Lower leg skin (tissue), 4 donors: ENCODE measurements at regions not wholly inside any gene's neighbourhood (a gene's known extent, or its start where the extent isn't known, plus 50 kb on each side); places are given as distances from the start of the nearest gene placed in this dataset.

Source experiments
- DNase-seq, 2 donors: peaks; one replicate each; pipeline ENCODE4 v3.0.0-alpha.2; 2019; ENCODE audit warnings: low spot score in 2 of 2
- H3K4me3 ChIP-seq: fragments of 200-600 bp; sonication (generic); 2 replicates; pipeline ENCODE4 v1.5.1; 2017; ENCODE audit warnings: mild to moderate bottlenecking, low read depth; ENCODE audit not compliant: poor library complexity, severe bottlenecking
- POLR2A ChIP-seq, 2 donors: fragments of 450-650 bp; IDR thresholded peaks; one replicate each; pipeline ENCODE4 v1.6.1; 2016 to 2017; ENCODE audit warnings: antibody characterized with exemption in 2 of 2, mild to moderate bottlenecking in 1 of 2, moderate library complexity in 1 of 2
- WGBS, 2 donors: methylation state at CpG; one replicate each; pipeline ENCODE4 v1.1.5; 2018; 5-methylcytosine and 5-hydroxymethylcytosine counted together
- intact Hi-C: fragments of 100-400 bp; cut with DNase I; formaldehyde crosslinking; loops from one replicate; pipeline ENCODE4 v1.15.0; 2023; ENCODE audit warnings: low total_unique reads
- TF ChIP-seq, protein P1 (sequence below), 3 donors: fragments of 450-650 bp; IDR thresholded peaks; one replicate each; pipeline ENCODE4 v1.5.1; 2016; ENCODE audit warnings: antibody characterized with exemption in 3 of 3, mild to moderate bottlenecking in 3 of 3, moderate library complexity in 2 of 3

- no peak for TF ChIP-seq POLR2A (IDR thresholded peaks at IDR 0.05)
- TF ChIP-seq, protein P1, sequence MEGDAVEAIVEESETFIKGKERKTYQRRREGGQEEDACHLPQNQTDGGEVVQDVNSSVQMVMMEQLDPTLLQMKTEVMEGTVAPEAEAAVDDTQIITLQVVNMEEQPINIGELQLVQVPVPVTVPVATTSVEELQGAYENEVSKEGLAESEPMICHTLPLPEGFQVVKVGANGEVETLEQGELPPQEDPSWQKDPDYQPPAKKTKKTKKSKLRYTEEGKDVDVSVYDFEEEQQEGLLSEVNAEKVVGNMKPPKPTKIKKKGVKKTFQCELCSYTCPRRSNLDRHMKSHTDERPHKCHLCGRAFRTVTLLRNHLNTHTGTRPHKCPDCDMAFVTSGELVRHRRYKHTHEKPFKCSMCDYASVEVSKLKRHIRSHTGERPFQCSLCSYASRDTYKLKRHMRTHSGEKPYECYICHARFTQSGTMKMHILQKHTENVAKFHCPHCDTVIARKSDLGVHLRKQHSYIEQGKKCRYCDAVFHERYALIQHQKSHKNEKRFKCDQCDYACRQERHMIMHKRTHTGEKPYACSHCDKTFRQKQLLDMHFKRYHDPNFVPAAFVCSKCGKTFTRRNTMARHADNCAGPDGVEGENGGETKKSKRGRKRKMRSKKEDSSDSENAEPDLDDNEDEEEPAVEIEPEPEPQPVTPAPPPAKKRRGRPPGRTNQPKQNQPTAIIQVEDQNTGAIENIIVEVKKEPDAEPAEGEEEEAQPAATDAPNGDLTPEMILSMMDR (IDR thresholded peaks at IDR 0.05) = no peak
- intact Hi-C loops = no loop called here
- DNase-seq = no peak
- no peak overlapping the region for H3K4me3 ChIP-seq
- WGBS, 2 donors = 42 to 46% methylated on average over 2 of the region's 2 CpGs
Measured at GRCh38 chr1:193988885-193989284, 802.5 kb upstream of the B3GALT2 start.

DNA sequence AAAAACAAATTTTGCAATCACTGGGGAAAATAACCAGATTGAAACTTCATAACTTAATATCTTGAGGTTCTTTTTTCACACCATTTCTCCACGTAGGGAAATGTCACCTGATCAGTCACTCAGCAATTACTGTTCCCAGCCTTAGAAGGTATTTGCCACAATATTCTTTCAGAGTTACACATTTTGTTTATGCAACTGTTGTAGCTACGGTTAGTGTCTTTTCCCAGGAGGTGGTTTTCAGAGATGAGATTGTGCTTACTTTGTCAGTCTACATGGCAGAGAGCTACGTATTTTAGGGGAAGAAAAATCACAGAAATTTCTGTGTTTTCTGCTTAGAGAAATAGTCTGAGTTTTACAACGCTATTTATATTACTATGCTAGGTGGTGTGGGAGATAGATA, 792.8 kb upstream of the B3GALT2 start:
- 80 to 86% methylated on average over 4 of the region's 4 CpGs for WGBS, 2 donors
- DNase-seq = no peak

DNA sequence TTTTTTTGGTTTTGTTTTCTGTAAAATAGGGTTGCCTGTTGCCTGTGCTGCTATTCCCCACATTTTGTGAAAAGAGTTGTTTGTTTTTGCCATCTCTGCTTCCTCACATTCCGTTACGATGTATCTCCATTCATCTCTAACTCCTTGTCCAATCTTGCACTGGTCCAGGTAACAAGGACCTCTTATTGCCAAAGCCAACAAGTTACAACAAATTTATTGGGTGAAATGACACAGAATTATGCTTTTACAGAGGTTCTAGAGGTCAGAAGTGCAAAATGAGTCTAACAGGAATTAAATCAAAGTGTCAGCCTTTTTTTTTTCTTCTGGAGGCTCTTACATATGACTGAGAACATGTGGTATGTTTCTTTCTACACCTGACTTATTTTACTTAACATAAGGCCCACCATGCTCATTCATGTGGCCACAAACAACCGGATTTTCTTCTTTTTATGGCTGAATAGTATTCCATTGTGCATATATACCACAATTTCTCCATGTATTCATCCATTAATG, 787.9 kb upstream of the B3GALT2 start:
- WGBS, 2 donors = 72 to 75% methylated on average over 3 of the region's 3 CpGs
- no peak for DNase-seq
- no peak overlapping the region for H3K4me3 ChIP-seq
- TF ChIP-seq, protein P1 (IDR thresholded peaks at IDR 0.05) = no peak
- no peak for TF ChIP-seq POLR2A (IDR thresholded peaks at IDR 0.05)
- intact Hi-C loops = no loop called here

More for the DNA sequence above, 792.8 kb upstream of the B3GALT2 start:
- no peak overlapping the region for H3K4me3 ChIP-seq
- TF ChIP-seq, protein P1 (IDR thresholded peaks at IDR 0.05) = no peak
- no peak for TF ChIP-seq POLR2A (IDR thresholded peaks at IDR 0.05)
- intact Hi-C loops = no loop called here

DNA sequence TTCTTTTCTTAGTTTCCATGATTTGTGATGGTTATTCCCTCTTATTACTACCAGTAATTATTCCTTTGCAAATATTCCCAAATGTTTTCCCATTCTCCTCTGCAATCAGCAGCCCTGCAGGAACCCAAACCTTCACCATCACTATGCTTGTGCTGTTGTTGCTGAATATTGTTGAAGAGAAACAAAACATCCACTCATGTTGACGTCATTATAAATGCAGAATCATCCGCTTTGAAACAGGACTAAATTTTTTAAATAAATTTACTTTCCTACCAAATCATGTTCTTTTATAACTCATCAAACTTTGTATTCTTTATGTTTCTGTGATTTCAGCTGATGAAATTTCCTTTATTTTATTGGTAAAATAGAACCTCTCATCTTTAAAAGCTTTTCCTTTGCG, 787.0 kb upstream of the B3GALT2 start:
- no peak for DNase-seq
- TF ChIP-seq, protein P1 (IDR thresholded peaks at IDR 0.05) = no peak
- TF ChIP-seq POLR2A (IDR thresholded peaks at IDR 0.05) = no peak
- 91 to 94% methylated on average over 3 of the region's 3 CpGs for WGBS, 2 donors
- intact Hi-C loops = no loop called here
- H3K4me3 ChIP-seq = no peak overlapping the region

DNA sequence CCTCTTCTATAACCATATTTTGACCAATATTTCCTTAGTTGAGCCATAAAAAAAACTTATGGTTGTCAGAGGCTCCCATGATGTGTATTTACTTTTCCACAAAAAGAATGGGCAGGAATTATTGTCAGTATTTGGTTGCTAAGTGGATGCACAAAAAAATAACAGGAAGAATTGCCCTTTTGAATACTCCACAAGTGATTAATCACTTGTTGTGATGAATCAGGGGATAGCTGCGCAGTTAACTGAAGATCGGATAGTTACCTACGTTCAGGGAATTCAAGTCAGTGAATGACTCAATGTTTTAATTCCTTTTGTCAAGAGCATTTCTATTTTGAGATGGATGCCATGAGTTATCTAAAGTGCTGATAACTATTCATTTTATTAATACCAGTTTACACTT, 785.2 kb upstream of the B3GALT2 start:
- DNase-seq = no peak
- intact Hi-C loops = no loop called here
- H3K4me3 ChIP-seq = no peak overlapping the region
- no peak for TF ChIP-seq POLR2A (IDR thresholded peaks at IDR 0.05)
- TF ChIP-seq, protein P1 (IDR thresholded peaks at IDR 0.05) = no peak
- 60 to 69% methylated on average over 3 of the region's 3 CpGs for WGBS, 2 donors

GRCh38 chr1:193960499-193960898, 774.1 kb upstream of the B3GALT2 start:
- 72 to 74% methylated on average over 1 of the region's 1 CpG for WGBS, 2 donors
- no peak overlapping the region for H3K4me3 ChIP-seq
- TF ChIP-seq, protein P1 (IDR thresholded peaks at IDR 0.05) = no peak
- TF ChIP-seq POLR2A (IDR thresholded peaks at IDR 0.05) = no peak
- no peak for DNase-seq
- intact Hi-C loops = no loop called here
